GM23248 (cell line): ENCODE measurements at regions not wholly inside any gene's neighbourhood (a gene's known extent, or its start where the extent isn't known, plus 50 kb on each side); places are given as distances from the start of the nearest gene placed in this dataset.

Experiments
- EZH2 ChIP-seq: fragments of 200-600 bp; sonication (generic); IDR thresholded peaks from 2 replicates; pipeline ENCODE4 v1.6.1; 2018; ENCODE audit warnings: antibody characterized with exemption, mild to moderate bottlenecking; ENCODE audit not compliant: insufficient read depth, poor library complexity, severe bottlenecking
- EZH2phosphoT487 ChIP-seq: fragments of 200-600 bp; sonication (generic); IDR thresholded peaks from 2 replicates; pipeline ENCODE4 v1.6.1; 2018; ENCODE audit warnings: antibody characterized with exemption, moderate library complexity, mild to moderate bottlenecking, low read depth; ENCODE audit not compliant: insufficient read depth

- TF ChIP-seq EZH2phosphoT487 (no peak), EZH2 (no peak)
These were observed 171.6 kb upstream of the PPP2R2B start for GRCh38 chr5:147050172-147050571.
